H9 (cell line): ENCODE measurements at regions not wholly inside any gene's neighbourhood (a gene's known extent, or its start where the extent isn't known, plus 50 kb on each side); places are given as distances from the start of the nearest gene placed in this dataset.

Experiments used
- DNase-seq: peaks from one replicate; pipeline ENCODE4 v3.0.0-alpha.2; 2017
- H2AFZ ChIP-seq: one replicate; pipeline ENCODE4 v1.6.1; 2013; ENCODE audit warnings: mild to moderate bottlenecking, low read length, control low read depth, moderate library complexity
- H2AK5ac ChIP-seq: 2 replicates; pipeline ENCODE4 v1.6.1; 2013; ENCODE audit warnings: low read length, control low read depth, mixed read lengths; ENCODE audit not compliant: insufficient read length
- H2BK120ac ChIP-seq: one replicate; pipeline ENCODE4 v1.6.1; 2013; ENCODE audit warnings: low read depth, mild to moderate bottlenecking, low read length, control low read depth, inconsistent platforms; ENCODE audit not compliant: poor library complexity, severe bottlenecking
- H2BK12ac ChIP-seq: 2 replicates; pipeline ENCODE4 v1.6.1; 2013; ENCODE audit warnings: low read length, control low read depth, mixed read lengths, low read depth; ENCODE audit not compliant: insufficient read length
- H2BK15ac ChIP-seq: 2 replicates; pipeline ENCODE4 v1.6.1; 2013; ENCODE audit warnings: low read depth, low read length, control low read depth
- H2BK20ac ChIP-seq: one replicate; pipeline ENCODE4 v1.6.1; 2013; ENCODE audit warnings: low read depth, mild to moderate bottlenecking, low read length, control low read depth, inconsistent platforms; ENCODE audit not compliant: poor library complexity, severe bottlenecking
- H2BK5ac ChIP-seq: 2 replicates; pipeline ENCODE4 v1.6.1; 2013; ENCODE audit warnings: low read length, control low read depth, mixed read lengths; ENCODE audit not compliant: insufficient read length
- H3K14ac ChIP-seq: 2 replicates; pipeline ENCODE4 v1.6.1; 2013; ENCODE audit warnings: low read length, control low read depth; ENCODE audit not compliant: insufficient read depth
- H3K18ac ChIP-seq: 2 replicates; pipeline ENCODE4 v1.6.1; 2013; ENCODE audit warnings: low read depth, mild to moderate bottlenecking, mixed read lengths, low read length, control low read depth; ENCODE audit not compliant: insufficient read length
- H3K23ac ChIP-seq: 2 replicates; pipeline ENCODE4 v1.6.1; 2013; ENCODE audit warnings: low read length, control low read depth, mixed read lengths, low read depth; ENCODE audit not compliant: insufficient read length
- H3K23me2 ChIP-seq: 2 replicates; pipeline ENCODE4 v1.6.1; 2013; ENCODE audit warnings: low read depth, mild to moderate bottlenecking, mixed read lengths, low read length, control low read depth; ENCODE audit not compliant: insufficient read length, poor library complexity, severe bottlenecking
- H3K27ac ChIP-seq: 2 replicates; pipeline ENCODE4 v1.5.1; 2013; ENCODE audit warnings: low read length, control low read depth, mixed read lengths, low read depth; ENCODE audit not compliant: insufficient read length
- H3K27me3 ChIP-seq: 2 replicates; pipeline ENCODE4 v1.6.1; 2013; ENCODE audit warnings: low read length, control low read depth, inconsistent platforms; ENCODE audit not compliant: insufficient read depth
- H3K4ac ChIP-seq: 2 replicates; pipeline ENCODE4 v1.6.1; 2013; ENCODE audit warnings: low read depth, mild to moderate bottlenecking, control low read depth, inconsistent platforms, low read length, moderate library complexity
- H3K4me1 ChIP-seq: 2 replicates; pipeline ENCODE4 v1.6.1; 2013; ENCODE audit warnings: low read length, control low read depth, inconsistent platforms; ENCODE audit not compliant: insufficient read depth
- H3K4me2 ChIP-seq: 2 replicates; pipeline ENCODE4 v1.6.1; 2013; ENCODE audit warnings: low read length, control low read depth, mixed read lengths; ENCODE audit not compliant: insufficient read length, insufficient read depth
- H3K56ac ChIP-seq: 2 replicates; pipeline ENCODE4 v1.6.1; 2013; ENCODE audit warnings: low read depth, mild to moderate bottlenecking, mixed read lengths, low read length, control low read depth; ENCODE audit not compliant: insufficient read length
- H3K79me1 ChIP-seq: 2 replicates; pipeline ENCODE4 v1.6.1; 2013; ENCODE audit warnings: low read depth, mild to moderate bottlenecking, moderate library complexity, low read length, control low read depth, inconsistent platforms; ENCODE audit not compliant: insufficient read depth, poor library complexity, severe bottlenecking
- H3K79me2 ChIP-seq: 2 replicates; pipeline ENCODE4 v1.6.1; 2013; ENCODE audit warnings: low read length, control low read depth, inconsistent platforms; ENCODE audit not compliant: insufficient read depth
- H3K9ac ChIP-seq: 2 replicates; pipeline ENCODE4 v1.6.1; 2013; ENCODE audit warnings: low read length, control low read depth, mixed read lengths; ENCODE audit not compliant: insufficient read length; ENCODE audit errors: extremely low read depth
- H3K9me3 ChIP-seq: one replicate; pipeline ENCODE4 v1.6.1; 2013; ENCODE audit warnings: low read depth, low read length, inconsistent platforms; ENCODE audit not compliant: control insufficient read depth
- H3T11ph ChIP-seq: one replicate; pipeline ENCODE4 v1.6.1; 2013; ENCODE audit warnings: mild to moderate bottlenecking, low read length, control low read depth, inconsistent platforms
- H4K20me1 ChIP-seq: one replicate; pipeline ENCODE4 v1.6.1; 2013; ENCODE audit not compliant: control insufficient read depth, insufficient read length, insufficient read depth
- H4K5ac ChIP-seq: 2 replicates; pipeline ENCODE4 v1.6.1; 2013; ENCODE audit warnings: low read depth, mild to moderate bottlenecking, mixed read lengths, low read length, control low read depth; ENCODE audit not compliant: insufficient read length
- H4K8ac ChIP-seq: replicated peaks from 2 replicates; pipeline ENCODE4 v1.6.1; 2013; ENCODE audit warnings: low read length, control low read depth, mixed read lengths, low read depth; ENCODE audit not compliant: insufficient read length
- H4K91ac ChIP-seq: 2 replicates; pipeline ENCODE4 v1.6.1; 2013; ENCODE audit warnings: low read depth, mild to moderate bottlenecking, moderate library complexity, mixed read lengths, low read length, control low read depth; ENCODE audit not compliant: insufficient read length
- H3K27ac Mint-ChIP-seq, 3 experiments: 2 replicates in 2 of 3; 3 replicates in 1 of 3; pipeline ENCODE4 v1.8.0; 2020 to 2021; ENCODE audit warnings: mixed read lengths in 3 of 3, mild to moderate bottlenecking in 1 of 3, moderate library complexity in 1 of 3
- H3K27me3 Mint-ChIP-seq: 2 replicates; pipeline ENCODE4 v1.8.0; 2021; ENCODE audit warnings: low read depth, mild to moderate bottlenecking, moderate library complexity, mixed read lengths
- H3K36me3 Mint-ChIP-seq, 3 experiments: 2 replicates in 2 of 3; 3 replicates in 1 of 3; pipeline ENCODE4 v1.8.0; 2020 to 2021; ENCODE audit warnings: low read depth in 3 of 3, mixed read lengths in 3 of 3; ENCODE audit not compliant: insufficient read depth in 1 of 3
- H3K4me1 Mint-ChIP-seq, 2 experiments: 2 replicates each; pipeline ENCODE4 v1.8.0; 2020; ENCODE audit warnings: mixed read lengths in 2 of 2
- H3K4me3 Mint-ChIP-seq, 2 experiments: 2 replicates in 1 of 2; 3 replicates in 1 of 2; pipeline ENCODE4 v1.8.0; 2020 to 2021; ENCODE audit warnings: mild to moderate bottlenecking in 2 of 2, mixed read lengths in 2 of 2, moderate library complexity in 1 of 2
- H3K9me3 Mint-ChIP-seq, 2 experiments: 2 replicates in 1 of 2; 3 replicates in 1 of 2; pipeline ENCODE4 v1.8.0; 2020; ENCODE audit warnings: mild to moderate bottlenecking in 2 of 2, mixed read lengths in 2 of 2, moderate library complexity in 1 of 2
- WGBS: extraction: QIAGEN DNeasy Blood & Tissue Kit; methylation state at CpG from one replicate; pipeline ENCODE4 v1.1.7; 2013; ENCODE audit warnings: missing lambda C conversion rate, low lambda C conversion rate, mixed read lengths; ENCODE audit not compliant: insufficient read length; ENCODE audit errors: extremely low coverage; 5-methylcytosine and 5-hydroxymethylcytosine counted together
- TF ChIP-seq, protein P1 (sequence below): fragments of 200-600 bp; sonication (generic); conservative IDR thresholded peaks from 3 replicates; pipeline ENCODE4 v1.8.0; 2021; ENCODE audit warnings: antibody characterized with exemption, mild to moderate bottlenecking

DNA sequence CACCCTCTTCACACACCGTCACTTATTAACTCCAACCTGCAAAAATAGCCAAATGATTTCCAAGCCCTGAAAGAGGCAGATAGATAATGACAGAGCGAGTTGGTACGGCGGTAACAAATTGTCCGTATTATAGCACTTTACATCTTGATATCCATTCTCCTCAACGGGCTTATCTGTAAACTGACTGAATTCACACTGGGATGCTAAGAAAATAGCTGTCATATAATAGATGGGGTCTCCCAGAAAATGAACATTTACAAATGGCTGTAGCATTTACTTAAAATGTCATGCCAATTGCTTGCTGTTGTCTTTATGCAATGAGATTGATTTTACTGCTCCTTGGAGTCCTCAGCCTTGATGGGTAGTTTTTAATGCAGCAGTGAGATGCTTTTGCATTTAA, 225.8 kb upstream of the SDK2 start:
- Histone ChIP-seq H3K18ac (no peak overlapping the region), H2BK15ac (no peak overlapping the region), H4K8ac (no peak overlapping the region), H3K23ac (no peak overlapping the region), H4K5ac (no peak overlapping the region), H3K4me1 (no peaks in the 10 kb centered on the region), H2AK5ac (no peak overlapping the region), H2BK20ac (no peak overlapping the region), H3K9ac (no peak overlapping the region), H3K4me2 (no peak overlapping the region), H3T11ph (no peak overlapping the region), H3K9me3 (no peaks in the 10 kb centered on the region), H3K56ac (no peak overlapping the region), H3K79me1 (no peaks in the 10 kb centered on the region), H2BK12ac (no peak overlapping the region), H2AFZ (no peak overlapping the region), H4K20me1 (no peaks in the 10 kb centered on the region), H2BK120ac (no peak overlapping the region), H3K4ac (no peak overlapping the region), H3K23me2 (no peaks in the 10 kb centered on the region), H3K79me2 (no peaks in the 10 kb centered on the region), H3K27me3 (no peaks in the 10 kb centered on the region), H3K27ac (no peak overlapping the region), H3K14ac (no peak overlapping the region), H4K91ac (no peak overlapping the region), H2BK5ac (no peak overlapping the region)
- Mint-ChIP-seq H3K27me3 (peaks cover 14% of the 10 kb centered on the region), H3K4me3 (no peak overlapping the region), H3K9me3 (no peaks in the 10 kb centered on the region; a peak in 1 of 5 replicates), H3K36me3 (no peaks in the 10 kb centered on the region), H3K27ac (no peak overlapping the region), H3K4me1 (peaks cover 0 to 4% of the 10 kb centered on the region in 2 experiments; a peak in 1 of 4 replicates)
- DNase-seq = no peak
- WGBS = 100% methylated on average over 1 of the region's 6 CpGs
- TF ChIP-seq, protein P1, sequence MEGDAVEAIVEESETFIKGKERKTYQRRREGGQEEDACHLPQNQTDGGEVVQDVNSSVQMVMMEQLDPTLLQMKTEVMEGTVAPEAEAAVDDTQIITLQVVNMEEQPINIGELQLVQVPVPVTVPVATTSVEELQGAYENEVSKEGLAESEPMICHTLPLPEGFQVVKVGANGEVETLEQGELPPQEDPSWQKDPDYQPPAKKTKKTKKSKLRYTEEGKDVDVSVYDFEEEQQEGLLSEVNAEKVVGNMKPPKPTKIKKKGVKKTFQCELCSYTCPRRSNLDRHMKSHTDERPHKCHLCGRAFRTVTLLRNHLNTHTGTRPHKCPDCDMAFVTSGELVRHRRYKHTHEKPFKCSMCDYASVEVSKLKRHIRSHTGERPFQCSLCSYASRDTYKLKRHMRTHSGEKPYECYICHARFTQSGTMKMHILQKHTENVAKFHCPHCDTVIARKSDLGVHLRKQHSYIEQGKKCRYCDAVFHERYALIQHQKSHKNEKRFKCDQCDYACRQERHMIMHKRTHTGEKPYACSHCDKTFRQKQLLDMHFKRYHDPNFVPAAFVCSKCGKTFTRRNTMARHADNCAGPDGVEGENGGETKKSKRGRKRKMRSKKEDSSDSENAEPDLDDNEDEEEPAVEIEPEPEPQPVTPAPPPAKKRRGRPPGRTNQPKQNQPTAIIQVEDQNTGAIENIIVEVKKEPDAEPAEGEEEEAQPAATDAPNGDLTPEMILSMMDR = no peak
